H9 (cell line): ENCODE measurements at regions not wholly inside any gene's neighbourhood (a gene's known extent, or its start where the extent isn't known, plus 50 kb on each side); places are given as distances from the start of the nearest gene placed in this dataset.

Experiments
- DNase-seq: peaks from one replicate; pipeline ENCODE4 v3.0.0-alpha.2; 2017
- H2AFZ ChIP-seq: one replicate; pipeline ENCODE4 v1.6.1; 2013; ENCODE audit warnings: mild to moderate bottlenecking, low read length, control low read depth, moderate library complexity
- H2AK5ac ChIP-seq: 2 replicates; pipeline ENCODE4 v1.6.1; 2013; ENCODE audit warnings: low read length, control low read depth, mixed read lengths; ENCODE audit not compliant: insufficient read length
- H2BK120ac ChIP-seq: one replicate; pipeline ENCODE4 v1.6.1; 2013; ENCODE audit warnings: low read depth, mild to moderate bottlenecking, low read length, control low read depth, inconsistent platforms; ENCODE audit not compliant: poor library complexity, severe bottlenecking
- H2BK12ac ChIP-seq: 2 replicates; pipeline ENCODE4 v1.6.1; 2013; ENCODE audit warnings: low read length, control low read depth, mixed read lengths, low read depth; ENCODE audit not compliant: insufficient read length
- H2BK15ac ChIP-seq: 2 replicates; pipeline ENCODE4 v1.6.1; 2013; ENCODE audit warnings: low read depth, low read length, control low read depth
- H2BK20ac ChIP-seq: one replicate; pipeline ENCODE4 v1.6.1; 2013; ENCODE audit warnings: low read depth, mild to moderate bottlenecking, low read length, control low read depth, inconsistent platforms; ENCODE audit not compliant: poor library complexity, severe bottlenecking
- H2BK5ac ChIP-seq: 2 replicates; pipeline ENCODE4 v1.6.1; 2013; ENCODE audit warnings: low read length, control low read depth, mixed read lengths; ENCODE audit not compliant: insufficient read length
- H3K14ac ChIP-seq: 2 replicates; pipeline ENCODE4 v1.6.1; 2013; ENCODE audit warnings: low read length, control low read depth; ENCODE audit not compliant: insufficient read depth
- H3K18ac ChIP-seq: 2 replicates; pipeline ENCODE4 v1.6.1; 2013; ENCODE audit warnings: low read depth, mild to moderate bottlenecking, mixed read lengths, low read length, control low read depth; ENCODE audit not compliant: insufficient read length
- H3K23ac ChIP-seq: 2 replicates; pipeline ENCODE4 v1.6.1; 2013; ENCODE audit warnings: low read length, control low read depth, mixed read lengths, low read depth; ENCODE audit not compliant: insufficient read length
- H3K23me2 ChIP-seq: 2 replicates; pipeline ENCODE4 v1.6.1; 2013; ENCODE audit warnings: low read depth, mild to moderate bottlenecking, mixed read lengths, low read length, control low read depth; ENCODE audit not compliant: insufficient read length, poor library complexity, severe bottlenecking
- H3K27ac ChIP-seq: 2 replicates; pipeline ENCODE4 v1.5.1; 2013; ENCODE audit warnings: low read length, control low read depth, mixed read lengths, low read depth; ENCODE audit not compliant: insufficient read length
- H3K27me3 ChIP-seq: 2 replicates; pipeline ENCODE4 v1.6.1; 2013; ENCODE audit warnings: low read length, control low read depth, inconsistent platforms; ENCODE audit not compliant: insufficient read depth
- H3K4ac ChIP-seq: 2 replicates; pipeline ENCODE4 v1.6.1; 2013; ENCODE audit warnings: low read depth, mild to moderate bottlenecking, control low read depth, inconsistent platforms, low read length, moderate library complexity
- H3K4me1 ChIP-seq: 2 replicates; pipeline ENCODE4 v1.6.1; 2013; ENCODE audit warnings: low read length, control low read depth, inconsistent platforms; ENCODE audit not compliant: insufficient read depth
- H3K4me2 ChIP-seq: 2 replicates; pipeline ENCODE4 v1.6.1; 2013; ENCODE audit warnings: low read length, control low read depth, mixed read lengths; ENCODE audit not compliant: insufficient read length, insufficient read depth
- H3K56ac ChIP-seq: 2 replicates; pipeline ENCODE4 v1.6.1; 2013; ENCODE audit warnings: low read depth, mild to moderate bottlenecking, mixed read lengths, low read length, control low read depth; ENCODE audit not compliant: insufficient read length
- H3K79me1 ChIP-seq: 2 replicates; pipeline ENCODE4 v1.6.1; 2013; ENCODE audit warnings: low read depth, mild to moderate bottlenecking, moderate library complexity, low read length, control low read depth, inconsistent platforms; ENCODE audit not compliant: insufficient read depth, poor library complexity, severe bottlenecking
- H3K79me2 ChIP-seq: 2 replicates; pipeline ENCODE4 v1.6.1; 2013; ENCODE audit warnings: low read length, control low read depth, inconsistent platforms; ENCODE audit not compliant: insufficient read depth
- H3K9ac ChIP-seq: 2 replicates; pipeline ENCODE4 v1.6.1; 2013; ENCODE audit warnings: low read length, control low read depth, mixed read lengths; ENCODE audit not compliant: insufficient read length; ENCODE audit errors: extremely low read depth
- H3K9me3 ChIP-seq: one replicate; pipeline ENCODE4 v1.6.1; 2013; ENCODE audit warnings: low read depth, low read length, inconsistent platforms; ENCODE audit not compliant: control insufficient read depth
- H3T11ph ChIP-seq: one replicate; pipeline ENCODE4 v1.6.1; 2013; ENCODE audit warnings: mild to moderate bottlenecking, low read length, control low read depth, inconsistent platforms
- H4K20me1 ChIP-seq: one replicate; pipeline ENCODE4 v1.6.1; 2013; ENCODE audit not compliant: control insufficient read depth, insufficient read length, insufficient read depth
- H4K5ac ChIP-seq: 2 replicates; pipeline ENCODE4 v1.6.1; 2013; ENCODE audit warnings: low read depth, mild to moderate bottlenecking, mixed read lengths, low read length, control low read depth; ENCODE audit not compliant: insufficient read length
- H4K8ac ChIP-seq: replicated peaks from 2 replicates; pipeline ENCODE4 v1.6.1; 2013; ENCODE audit warnings: low read length, control low read depth, mixed read lengths, low read depth; ENCODE audit not compliant: insufficient read length
- H4K91ac ChIP-seq: 2 replicates; pipeline ENCODE4 v1.6.1; 2013; ENCODE audit warnings: low read depth, mild to moderate bottlenecking, moderate library complexity, mixed read lengths, low read length, control low read depth; ENCODE audit not compliant: insufficient read length
- H3K27ac Mint-ChIP-seq, 3 experiments: 2 replicates in 2 of 3; 3 replicates in 1 of 3; pipeline ENCODE4 v1.8.0; 2020 to 2021; ENCODE audit warnings: mixed read lengths in 3 of 3, mild to moderate bottlenecking in 1 of 3, moderate library complexity in 1 of 3
- H3K27me3 Mint-ChIP-seq: 2 replicates; pipeline ENCODE4 v1.8.0; 2021; ENCODE audit warnings: low read depth, mild to moderate bottlenecking, moderate library complexity, mixed read lengths
- H3K36me3 Mint-ChIP-seq, 3 experiments: 2 replicates in 2 of 3; 3 replicates in 1 of 3; pipeline ENCODE4 v1.8.0; 2020 to 2021; ENCODE audit warnings: low read depth in 3 of 3, mixed read lengths in 3 of 3; ENCODE audit not compliant: insufficient read depth in 1 of 3
- H3K4me1 Mint-ChIP-seq, 2 experiments: 2 replicates each; pipeline ENCODE4 v1.8.0; 2020; ENCODE audit warnings: mixed read lengths in 2 of 2
- H3K4me3 Mint-ChIP-seq, 2 experiments: 2 replicates in 1 of 2; 3 replicates in 1 of 2; pipeline ENCODE4 v1.8.0; 2020 to 2021; ENCODE audit warnings: mild to moderate bottlenecking in 2 of 2, mixed read lengths in 2 of 2, moderate library complexity in 1 of 2
- H3K9me3 Mint-ChIP-seq, 2 experiments: 2 replicates in 1 of 2; 3 replicates in 1 of 2; pipeline ENCODE4 v1.8.0; 2020; ENCODE audit warnings: mild to moderate bottlenecking in 2 of 2, mixed read lengths in 2 of 2, moderate library complexity in 1 of 2
- WGBS: extraction: QIAGEN DNeasy Blood & Tissue Kit; methylation state at CpG from one replicate; pipeline ENCODE4 v1.1.7; 2013; ENCODE audit warnings: missing lambda C conversion rate, low lambda C conversion rate, mixed read lengths; ENCODE audit not compliant: insufficient read length; ENCODE audit errors: extremely low coverage; 5-methylcytosine and 5-hydroxymethylcytosine counted together
- TF ChIP-seq, protein P1 (sequence below): fragments of 200-600 bp; sonication (generic); conservative IDR thresholded peaks from 3 replicates; pipeline ENCODE4 v1.8.0; 2021; ENCODE audit warnings: antibody characterized with exemption, mild to moderate bottlenecking

DNA sequence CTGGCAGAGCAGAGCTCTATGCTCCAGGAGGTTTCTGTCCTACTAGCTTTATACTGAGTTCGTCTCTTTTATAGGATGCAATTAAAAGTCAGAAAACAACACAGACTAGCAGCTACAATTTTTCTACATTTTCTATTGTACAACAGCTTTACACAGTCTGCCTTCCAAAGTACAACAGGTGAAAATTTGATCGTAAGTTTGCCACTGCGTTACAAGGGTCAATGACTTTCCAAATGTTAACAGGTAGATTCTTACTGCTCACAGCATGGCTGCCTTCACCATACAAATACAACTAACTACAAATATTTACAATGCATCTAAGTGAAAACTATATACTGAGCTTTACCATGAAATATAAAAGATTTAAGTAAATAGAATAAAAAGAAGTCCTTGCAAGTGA is 268.6 kb upstream of the SLCO3A1 start:
- Histone ChIP-seq H3K23ac (no peak overlapping the region), H3K27ac (no peak overlapping the region), H3K14ac (no peak overlapping the region), H3K27me3 (no peaks in the 10 kb centered on the region), H3K4ac (no peak overlapping the region), H3K79me1 (no peaks in the 10 kb centered on the region), H4K5ac (no peak overlapping the region), H3K4me1 (no peaks in the 10 kb centered on the region), H2BK12ac (no peak overlapping the region), H2BK5ac (no peak overlapping the region), H2BK15ac (no peak overlapping the region), H3K4me2 (no peak overlapping the region), H3K18ac (no peak overlapping the region), H4K8ac (no peak overlapping the region), H3K9me3 (no peaks in the 10 kb centered on the region), H3T11ph (no peak overlapping the region), H3K56ac (no peak overlapping the region), H3K9ac (no peak overlapping the region), H3K23me2 (no peaks in the 10 kb centered on the region), H2AK5ac (no peak overlapping the region), H3K79me2 (no peaks in the 10 kb centered on the region), H2BK20ac (no peak overlapping the region), H4K20me1 (no peaks in the 10 kb centered on the region), H2AFZ (no peak overlapping the region), H4K91ac (no peak overlapping the region), H2BK120ac (no peak overlapping the region)
- WGBS, result no CpG with 5 or more reads among the region's 3 CpGs
- no peaks in the 10 kb centered on the region for H3K36me3 Mint-ChIP-seq
- peaks cover 0 to 5% of the 10 kb centered on the region in 2 experiments; a peak in 2 of 5 replicates for H3K9me3 Mint-ChIP-seq
- DNase-seq, result no peak
- peaks cover 5% of the 10 kb centered on the region for H3K27me3 Mint-ChIP-seq
- H3K4me3 Mint-ChIP-seq, result no peak overlapping the region
- no peak overlapping the region for H3K27ac Mint-ChIP-seq
- H3K4me1 Mint-ChIP-seq, result no peaks in the 10 kb centered on the region
- TF ChIP-seq, protein P1, sequence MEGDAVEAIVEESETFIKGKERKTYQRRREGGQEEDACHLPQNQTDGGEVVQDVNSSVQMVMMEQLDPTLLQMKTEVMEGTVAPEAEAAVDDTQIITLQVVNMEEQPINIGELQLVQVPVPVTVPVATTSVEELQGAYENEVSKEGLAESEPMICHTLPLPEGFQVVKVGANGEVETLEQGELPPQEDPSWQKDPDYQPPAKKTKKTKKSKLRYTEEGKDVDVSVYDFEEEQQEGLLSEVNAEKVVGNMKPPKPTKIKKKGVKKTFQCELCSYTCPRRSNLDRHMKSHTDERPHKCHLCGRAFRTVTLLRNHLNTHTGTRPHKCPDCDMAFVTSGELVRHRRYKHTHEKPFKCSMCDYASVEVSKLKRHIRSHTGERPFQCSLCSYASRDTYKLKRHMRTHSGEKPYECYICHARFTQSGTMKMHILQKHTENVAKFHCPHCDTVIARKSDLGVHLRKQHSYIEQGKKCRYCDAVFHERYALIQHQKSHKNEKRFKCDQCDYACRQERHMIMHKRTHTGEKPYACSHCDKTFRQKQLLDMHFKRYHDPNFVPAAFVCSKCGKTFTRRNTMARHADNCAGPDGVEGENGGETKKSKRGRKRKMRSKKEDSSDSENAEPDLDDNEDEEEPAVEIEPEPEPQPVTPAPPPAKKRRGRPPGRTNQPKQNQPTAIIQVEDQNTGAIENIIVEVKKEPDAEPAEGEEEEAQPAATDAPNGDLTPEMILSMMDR, result no peak
